Muscle of leg (tissue), 3 donors: ENCODE measurements at regions not wholly inside any gene's neighbourhood (a gene's known extent, or its start where the extent isn't known, plus 50 kb on each side); places are given as distances from the start of the nearest gene placed in this dataset.
A peak's percentile ranks its signal among the peaks of the same experiment; 100 is the strongest.
"Not testable (repeated sequence)": the region's sequence is repeated elsewhere in the genome, so short reads cannot be mapped to it uniquely, and the experiment has no call there.

ENCODE experiments used
- DNase-seq: peaks from one replicate; pipeline ENCODE4 v3.0.0; 2013
- H3K27ac ChIP-seq: one replicate; pipeline ENCODE4 v1.5.1; 2013; ENCODE audit warnings: mild to moderate bottlenecking, low read length, control low read depth
- H3K27me3 ChIP-seq: one replicate; pipeline ENCODE4 v1.6.1; 2013; ENCODE audit warnings: low read length; ENCODE audit not compliant: control insufficient read depth, insufficient read depth
- H3K36me3 ChIP-seq: one replicate; pipeline ENCODE4 v1.6.1; 2013; ENCODE audit warnings: low read length; ENCODE audit not compliant: control insufficient read depth, insufficient read depth
- H3K4me1 ChIP-seq: one replicate; pipeline ENCODE4 v1.6.1; 2013; ENCODE audit warnings: low read length; ENCODE audit not compliant: control insufficient read depth, insufficient read depth
- H3K4me3 ChIP-seq: one replicate; pipeline ENCODE4 v1.5.1; 2013; ENCODE audit warnings: low read length, control low read depth
- H3K9me3 ChIP-seq: replicated peaks from 2 replicates; pipeline ENCODE4 v1.6.1; 2013; ENCODE audit warnings: low read depth, low read length; ENCODE audit not compliant: control insufficient read depth
- WGBS: methylation state at CpG from one replicate; pipeline ENCODE4 v1.1.5; 2013; ENCODE audit warnings: missing lambda C conversion rate; ENCODE audit not compliant: insufficient coverage; 5-methylcytosine and 5-hydroxymethylcytosine counted together

GRCh38 chr4:10828918-10829538 is 144.5 kb upstream of the CLNK start:
- 93% methylated on average over 17 of the region's 21 CpGs for WGBS
- H3K9me3 ChIP-seq, H3K27ac ChIP-seq: not testable (repeated sequence)

GRCh38 chr4:10821826-10822225 is 137.3 kb upstream of the CLNK start:
- WGBS, result no CpG with 5 or more reads among the region's 3 CpGs
- no peaks in the 10 kb centered on the region for H3K27me3 ChIP-seq
- H3K36me3 ChIP-seq, result no peaks in the 10 kb centered on the region
- DNase-seq, result no peak
- no peak overlapping the region for H3K27ac ChIP-seq
- no peak overlapping the region for H3K4me3 ChIP-seq
- H3K4me1 ChIP-seq, result no peaks in the 10 kb centered on the region
- no peaks in the 10 kb centered on the region for H3K9me3 ChIP-seq

More at GRCh38 chr4:10828918-10829538, 144.5 kb upstream of the CLNK start:
- not testable (repeated sequence) for H3K4me3 ChIP-seq, DNase-seq, H3K36me3 ChIP-seq, H3K27me3 ChIP-seq, H3K4me1 ChIP-seq

- Histone ChIP-seq H3K36me3 (no peaks in the 10 kb centered on the region), H3K27me3 (no peaks in the 10 kb centered on the region), H3K27ac (no peak overlapping the region), H3K4me1 (no peaks in the 10 kb centered on the region), H3K9me3 (no peaks in the 10 kb centered on the region), H3K4me3 (no peak overlapping the region)
- WGBS, result 84% methylated on average over 8 of the region's 8 CpGs
- no peak for DNase-seq
Observed at GRCh38 chr4:10816571-10816970, 132.0 kb upstream of the CLNK start.

- no peaks in the 10 kb centered on the region for H3K36me3 ChIP-seq
Observed at GRCh38 chr4:10811991-10812390, 127.4 kb upstream of the CLNK start.

GRCh38 chr4:10810411-10810810 is 125.8 kb upstream of the CLNK start:
- Histone ChIP-seq H3K36me3 (no peaks in the 10 kb centered on the region), H3K9me3 (no peaks in the 10 kb centered on the region), H3K27me3 (no peaks in the 10 kb centered on the region), H3K4me3 (no peak overlapping the region), H3K4me1 (no peaks in the 10 kb centered on the region), H3K27ac (no peak overlapping the region)
- no peak for DNase-seq
- 100% methylated on average over 1 of the region's 7 CpGs for WGBS

More at GRCh38 chr4:10811991-10812390, 127.4 kb upstream of the CLNK start:
- H3K27ac ChIP-seq, result no peak overlapping the region
- no peak overlapping the region for H3K4me3 ChIP-seq
- no peaks in the 10 kb centered on the region for H3K27me3 ChIP-seq
- no peaks in the 10 kb centered on the region for H3K4me1 ChIP-seq
- no peaks in the 10 kb centered on the region for H3K9me3 ChIP-seq
- 20% methylated on average over 2 of the region's 4 CpGs for WGBS
- DNase-seq, result peak; percentile 77

GRCh38 chr4:10809905-10810304 is 125.3 kb upstream of the CLNK start:
- WGBS, result no CpG with 5 or more reads among the region's 3 CpGs
- DNase-seq, result no peak

GRCh38 chr4:10808591-10808990 is 124.0 kb upstream of the CLNK start:
- Histone ChIP-seq H3K4me1 (no peaks in the 10 kb centered on the region), H3K27me3 (no peaks in the 10 kb centered on the region), H3K9me3 (no peaks in the 10 kb centered on the region), H3K36me3 (no peaks in the 10 kb centered on the region), H3K27ac (no peak overlapping the region), H3K4me3 (no peak overlapping the region)
- DNase-seq, result peak; percentile 98

More at GRCh38 chr4:10809905-10810304, 125.3 kb upstream of the CLNK start:
- Histone ChIP-seq H3K27ac (no peak overlapping the region), H3K4me3 (no peak overlapping the region), H3K4me1 (no peaks in the 10 kb centered on the region), H3K36me3 (no peaks in the 10 kb centered on the region), H3K27me3 (no peaks in the 10 kb centered on the region), H3K9me3 (no peaks in the 10 kb centered on the region)

GRCh38 chr4:10806953-10807645 is 122.5 kb upstream of the CLNK start:
- DNase-seq, result no peak
- Histone ChIP-seq H3K27ac (no peak overlapping the region), H3K4me3 (no peak overlapping the region), H3K4me1 (no peaks in the 10 kb centered on the region), H3K9me3 (no peaks in the 10 kb centered on the region), H3K27me3 (no peaks in the 10 kb centered on the region), H3K36me3 (no peaks in the 10 kb centered on the region)
- WGBS, result 63% methylated on average over 2 of the region's 4 CpGs

- Histone ChIP-seq H3K27me3 (no peaks in the 10 kb centered on the region), H3K27ac (no peak overlapping the region), H3K36me3 (no peaks in the 10 kb centered on the region), H3K9me3 (no peaks in the 10 kb centered on the region), H3K4me3 (no peak overlapping the region), H3K4me1 (no peaks in the 10 kb centered on the region)
- WGBS, result no CpG with 5 or more reads among the region's 4 CpGs
- DNase-seq, result no peak
Observed at GRCh38 chr4:10803713-10804343, 119.3 kb upstream of the CLNK start.

GRCh38 chr4:10787365-10787764 is 102.8 kb upstream of the CLNK start:
- Histone ChIP-seq H3K4me1 (no peaks in the 10 kb centered on the region), H3K36me3 (no peaks in the 10 kb centered on the region), H3K27me3 (no peaks in the 10 kb centered on the region), H3K27ac (no peak overlapping the region), H3K9me3 (no peaks in the 10 kb centered on the region), H3K4me3 (no peak overlapping the region)
- no peak for DNase-seq
